GM06990 (cell line): ENCODE measurements at regions not wholly inside any gene's neighbourhood (a gene's known extent, or its start where the extent isn't known, plus 50 kb on each side); places are given as distances from the start of the nearest gene placed in this dataset.

Source experiments
- DNase-seq: peaks from one replicate; pipeline ENCODE4 v3.0.0-alpha.2; 2011; ENCODE audit not compliant: insufficient read length; ENCODE audit errors: extremely low read depth
- H3K27me3 ChIP-seq: replicated peaks from 2 replicates; pipeline ENCODE4 v1.6.0; 2011; ENCODE audit warnings: low read length; ENCODE audit not compliant: control insufficient read depth, insufficient read depth
- H3K36me3 ChIP-seq: 2 replicates; pipeline ENCODE4 v1.5.1; 2011; ENCODE audit warnings: low read length; ENCODE audit not compliant: control insufficient read depth, insufficient read depth
- H3K4me3 ChIP-seq: replicated peaks from 2 replicates; pipeline ENCODE4 v1.5.1; 2011; ENCODE audit warnings: low read depth, mild to moderate bottlenecking, control low read depth, low read length
- CTCF ChIP-seq: IDR thresholded peaks from 2 replicates; pipeline ENCODE4 v1.5.1; 2011; ENCODE audit warnings: low read length, control low read depth, mild to moderate bottlenecking, inconsistent platforms; ENCODE audit not compliant: insufficient read depth, poor library complexity, severe bottlenecking

GRCh38 chr7:10300577-10300976 lies 673.1 kb upstream of the PHF14 start:
- no peak for DNase-seq
- H3K27me3 ChIP-seq: no peaks in the 10 kb centered on the region
- TF ChIP-seq CTCF: no peak
- H3K36me3 ChIP-seq: no peaks in the 10 kb centered on the region
- no peak overlapping the region for H3K4me3 ChIP-seq

- Histone ChIP-seq H3K4me3 (no peak overlapping the region), H3K27me3 (no peaks in the 10 kb centered on the region), H3K36me3 (no peaks in the 10 kb centered on the region)
- DNase-seq: no peak
- no peak for TF ChIP-seq CTCF
These were observed 665.4 kb upstream of the PHF14 start for GRCh38 chr7:10308276-10308675.

- DNase-seq: no peak
- H3K27me3 ChIP-seq: no peaks in the 10 kb centered on the region
- no peak for TF ChIP-seq CTCF
- no peaks in the 10 kb centered on the region for H3K36me3 ChIP-seq
- H3K4me3 ChIP-seq: no peak overlapping the region
These were observed 660.7 kb upstream of the PHF14 start for GRCh38 chr7:10312942-10313341.

GRCh38 chr7:10315881-10316280 lies 657.8 kb upstream of the PHF14 start:
- TF ChIP-seq CTCF: no peak
- no peaks in the 10 kb centered on the region for H3K36me3 ChIP-seq
- H3K4me3 ChIP-seq: no peak overlapping the region
- no peak for DNase-seq
- no peaks in the 10 kb centered on the region for H3K27me3 ChIP-seq

GRCh38 chr7:10316488-10316887 lies 657.2 kb upstream of the PHF14 start:
- H3K27me3 ChIP-seq: no peaks in the 10 kb centered on the region
- H3K36me3 ChIP-seq: no peaks in the 10 kb centered on the region
- no peak for TF ChIP-seq CTCF
- DNase-seq: no peak
- no peak overlapping the region for H3K4me3 ChIP-seq

GRCh38 chr7:10325395-10325794 lies 648.3 kb upstream of the PHF14 start:
- Histone ChIP-seq H3K36me3 (no peaks in the 10 kb centered on the region), H3K4me3 (no peak overlapping the region), H3K27me3 (no peaks in the 10 kb centered on the region)
- no peak for TF ChIP-seq CTCF
- DNase-seq: no peak
